ENCODE measurements at regions not wholly inside any gene's neighbourhood (a gene's known extent, or its start where the extent isn't known, plus 50 kb on each side); places are given as distances from the start of the nearest gene placed in this dataset.

GRCh38 chr1:22223176-22223575, 80.3 kb upstream of the WNT4 start:
- WGBS (ENCODE audit: extremely low coverage, insufficient coverage, low lambda C conversion rate): no CpG with 5 or more reads among the region's 6 CpGs
- Histone ChIP-seq H2BK5ac (ENCODE audit: low read length) (no peak overlapping the region), H3K27ac (ENCODE audit: low read depth, low read length) (no peak overlapping the region), H3K4ac (ENCODE audit: low read depth, low read length) (no peak overlapping the region), H3K9ac (ENCODE audit: low read length) (no peak overlapping the region), H4K8ac (ENCODE audit: low read depth, low read length) (no peak overlapping the region), H2BK15ac (replicated peaks; ENCODE audit: low read depth) (no peak overlapping the region), H3K4me3 (ENCODE audit: low read length) (no peak overlapping the region), H3K27me3 (ENCODE audit: insufficient read depth, low read length, poor library complexity) (no peaks in the 10 kb centered on the region), H3K4me2 (ENCODE audit: low read length) (no peak overlapping the region), H3K79me2 (ENCODE audit: control insufficient read depth, insufficient read depth, low read length) (no peaks in the 10 kb centered on the region), H3K23ac (ENCODE audit: low read length) (no peak overlapping the region), H3K36me3 (ENCODE audit: control insufficient read depth, insufficient read depth, low read length) (no peaks in the 10 kb centered on the region), H3K4me1 (ENCODE audit: control insufficient read depth, low read depth, low read length) (no peaks in the 10 kb centered on the region), H2BK120ac (ENCODE audit: low read depth, low read length) (no peak overlapping the region), H3K79me1 (ENCODE audit: low read length) (no peaks in the 10 kb centered on the region), H3K18ac (ENCODE audit: low read length) (no peak overlapping the region), H4K5ac (ENCODE audit: low read length) (no peak overlapping the region), H3K56ac (ENCODE audit: low read length) (no peak overlapping the region), H2AK5ac (ENCODE audit: low read length) (no peak overlapping the region)
- DNase-seq: no peak

- H3K36me3 ChIP-seq (ENCODE audit: control insufficient read depth, insufficient read depth, low read length): no peaks in the 10 kb centered on the region
- H3K23ac ChIP-seq (ENCODE audit: low read length): no peak overlapping the region
- no peaks in the 10 kb centered on the region for H3K79me2 ChIP-seq (ENCODE audit: control insufficient read depth, insufficient read depth, low read length)
- H3K79me1 ChIP-seq (ENCODE audit: low read length): no peaks in the 10 kb centered on the region
- no peak overlapping the region for H3K56ac ChIP-seq (ENCODE audit: low read length)
- H3K27me3 ChIP-seq (ENCODE audit: insufficient read depth, low read length, poor library complexity): no peaks in the 10 kb centered on the region
- H4K8ac ChIP-seq (ENCODE audit: low read depth, low read length): no peak overlapping the region
- H3K4me2 ChIP-seq (ENCODE audit: low read length): no peak overlapping the region
- H2BK5ac ChIP-seq (ENCODE audit: low read length): no peak overlapping the region
- H2BK120ac ChIP-seq (ENCODE audit: low read depth, low read length): no peak overlapping the region
- no peak overlapping the region for H2BK15ac ChIP-seq (replicated peaks; ENCODE audit: low read depth)
- no peak overlapping the region for H3K27ac ChIP-seq (ENCODE audit: low read depth, low read length)
- H3K9ac ChIP-seq (ENCODE audit: low read length): no peak overlapping the region
- WGBS (ENCODE audit: extremely low coverage, insufficient coverage, low lambda C conversion rate): no CpG with 5 or more reads among the region's 5 CpGs
- no peak overlapping the region for H4K5ac ChIP-seq (ENCODE audit: low read length)
- no peaks in the 10 kb centered on the region for H3K4me1 ChIP-seq (ENCODE audit: control insufficient read depth, low read depth, low read length)
- H3K18ac ChIP-seq (ENCODE audit: low read length): no peak overlapping the region
- H2AK5ac ChIP-seq (ENCODE audit: low read length): no peak overlapping the region
- H3K4me3 ChIP-seq (ENCODE audit: low read length): no peak overlapping the region
- no peak for DNase-seq
- no peak overlapping the region for H3K4ac ChIP-seq (ENCODE audit: low read depth, low read length)
These were observed 81.2 kb upstream of the WNT4 start for GRCh38 chr1:22224091-22224490.

GRCh38 chr1:22224631-22225030, 81.7 kb upstream of the WNT4 start:
- no CpG with 5 or more reads among the region's 1 CpG for WGBS (ENCODE audit: extremely low coverage, insufficient coverage, low lambda C conversion rate)
- Histone ChIP-seq H3K23ac (ENCODE audit: low read length) (no peak overlapping the region), H3K36me3 (ENCODE audit: control insufficient read depth, insufficient read depth, low read length) (no peaks in the 10 kb centered on the region), H4K8ac (ENCODE audit: low read depth, low read length) (no peak overlapping the region), H3K4me3 (ENCODE audit: low read length) (no peak overlapping the region), H3K9ac (ENCODE audit: low read length) (no peak overlapping the region), H3K18ac (ENCODE audit: low read length) (no peak overlapping the region), H3K79me2 (ENCODE audit: control insufficient read depth, insufficient read depth, low read length) (no peaks in the 10 kb centered on the region), H3K27ac (ENCODE audit: low read depth, low read length) (no peak overlapping the region), H2BK5ac (ENCODE audit: low read length) (no peak overlapping the region), H3K4me1 (ENCODE audit: control insufficient read depth, low read depth, low read length) (no peaks in the 10 kb centered on the region), H3K4ac (ENCODE audit: low read depth, low read length) (no peak overlapping the region), H4K5ac (ENCODE audit: low read length) (no peak overlapping the region), H3K79me1 (ENCODE audit: low read length) (no peaks in the 10 kb centered on the region), H2BK15ac (replicated peaks; ENCODE audit: low read depth) (no peak overlapping the region), H3K4me2 (ENCODE audit: low read length) (no peak overlapping the region), H2AK5ac (ENCODE audit: low read length) (no peak overlapping the region), H3K27me3 (ENCODE audit: insufficient read depth, low read length, poor library complexity) (no peaks in the 10 kb centered on the region), H2BK120ac (ENCODE audit: low read depth, low read length) (no peak overlapping the region), H3K56ac (ENCODE audit: low read length) (no peak overlapping the region)
- no peak for DNase-seq

- no CpG with 5 or more reads among the region's 11 CpGs for WGBS (ENCODE audit: extremely low coverage, insufficient coverage, low lambda C conversion rate)
- Histone ChIP-seq H2BK120ac (ENCODE audit: low read depth, low read length) (no peak overlapping the region), H3K4ac (ENCODE audit: low read depth, low read length) (no peak overlapping the region), H3K18ac (ENCODE audit: low read length) (no peak overlapping the region), H3K9ac (ENCODE audit: low read length) (no peak overlapping the region), H2AK5ac (ENCODE audit: low read length) (no peak overlapping the region), H3K4me2 (ENCODE audit: low read length) (no peak overlapping the region), H3K79me1 (ENCODE audit: low read length) (no peaks in the 10 kb centered on the region), H4K8ac (ENCODE audit: low read depth, low read length) (no peak overlapping the region), H3K4me3 (ENCODE audit: low read length) (no peak overlapping the region), H3K27me3 (ENCODE audit: insufficient read depth, low read length, poor library complexity) (no peaks in the 10 kb centered on the region), H2BK5ac (ENCODE audit: low read length) (no peak overlapping the region), H3K36me3 (ENCODE audit: control insufficient read depth, insufficient read depth, low read length) (no peaks in the 10 kb centered on the region), H3K79me2 (ENCODE audit: control insufficient read depth, insufficient read depth, low read length) (no peaks in the 10 kb centered on the region), H3K23ac (ENCODE audit: low read length) (no peak overlapping the region), H4K5ac (ENCODE audit: low read length) (no peak overlapping the region), H3K27ac (ENCODE audit: low read depth, low read length) (no peak overlapping the region), H2BK15ac (replicated peaks; ENCODE audit: low read depth) (no peak overlapping the region), H3K4me1 (ENCODE audit: control insufficient read depth, low read depth, low read length) (no peaks in the 10 kb centered on the region), H3K56ac (ENCODE audit: low read length) (no peak overlapping the region)
- DNase-seq: peak; percentile 62
These were observed 83.1 kb upstream of the WNT4 start for GRCh38 chr1:22225858-22226589.

- H3K79me2 ChIP-seq (ENCODE audit: control insufficient read depth, insufficient read depth, low read length): no peaks in the 10 kb centered on the region
- DNase-seq: no peak
- no CpG with 5 or more reads among the region's 8 CpGs for WGBS (ENCODE audit: extremely low coverage, insufficient coverage, low lambda C conversion rate)
- no peak overlapping the region for H3K4me2 ChIP-seq (ENCODE audit: low read length)
- H2BK120ac ChIP-seq (ENCODE audit: low read depth, low read length): no peak overlapping the region
- no peak overlapping the region for H2AK5ac ChIP-seq (ENCODE audit: low read length)
- H3K36me3 ChIP-seq (ENCODE audit: control insufficient read depth, insufficient read depth, low read length): no peaks in the 10 kb centered on the region
- H3K27ac ChIP-seq (ENCODE audit: low read depth, low read length): no peak overlapping the region
- no peaks in the 10 kb centered on the region for H3K4me1 ChIP-seq (ENCODE audit: control insufficient read depth, low read depth, low read length)
- no peaks in the 10 kb centered on the region for H3K27me3 ChIP-seq (ENCODE audit: insufficient read depth, low read length, poor library complexity)
- H3K18ac ChIP-seq (ENCODE audit: low read length): no peak overlapping the region
- no peak overlapping the region for H2BK5ac ChIP-seq (ENCODE audit: low read length)
- H3K79me1 ChIP-seq (ENCODE audit: low read length): no peaks in the 10 kb centered on the region
- H2BK15ac ChIP-seq (replicated peaks; ENCODE audit: low read depth): no peak overlapping the region
- H3K4ac ChIP-seq (ENCODE audit: low read depth, low read length): no peak overlapping the region
- H4K8ac ChIP-seq (ENCODE audit: low read depth, low read length): no peak overlapping the region
- H3K23ac ChIP-seq (ENCODE audit: low read length): no peak overlapping the region
- no peak overlapping the region for H3K4me3 ChIP-seq (ENCODE audit: low read length)
- no peak overlapping the region for H3K9ac ChIP-seq (ENCODE audit: low read length)
- H4K5ac ChIP-seq (ENCODE audit: low read length): no peak overlapping the region
- H3K56ac ChIP-seq (ENCODE audit: low read length): no peak overlapping the region
These were observed 85.2 kb upstream of the WNT4 start for GRCh38 chr1:22228074-22228473.

- no peak overlapping the region for H4K5ac ChIP-seq (ENCODE audit: low read length)
- no peak overlapping the region for H2BK120ac ChIP-seq (ENCODE audit: low read depth, low read length)
- H4K8ac ChIP-seq (ENCODE audit: low read depth, low read length): no peak overlapping the region
- no peak overlapping the region for H2BK5ac ChIP-seq (ENCODE audit: low read length)
- H3K23ac ChIP-seq (ENCODE audit: low read length): no peak overlapping the region
- no peak overlapping the region for H3K4ac ChIP-seq (ENCODE audit: low read depth, low read length)
- H3K27me3 ChIP-seq (ENCODE audit: insufficient read depth, low read length, poor library complexity): no peaks in the 10 kb centered on the region
- no peaks in the 10 kb centered on the region for H3K79me1 ChIP-seq (ENCODE audit: low read length)
- H3K9ac ChIP-seq (ENCODE audit: low read length): no peak overlapping the region
- no peaks in the 10 kb centered on the region for H3K4me1 ChIP-seq (ENCODE audit: control insufficient read depth, low read depth, low read length)
- no peak overlapping the region for H3K4me2 ChIP-seq (ENCODE audit: low read length)
- DNase-seq: peak; percentile 50
- WGBS (ENCODE audit: extremely low coverage, insufficient coverage, low lambda C conversion rate): no CpG with 5 or more reads among the region's 7 CpGs
- no peak overlapping the region for H3K56ac ChIP-seq (ENCODE audit: low read length)
- H2BK15ac ChIP-seq (replicated peaks; ENCODE audit: low read depth): no peak overlapping the region
- H2AK5ac ChIP-seq (ENCODE audit: low read length): no peak overlapping the region
- H3K27ac ChIP-seq (ENCODE audit: low read depth, low read length): no peak overlapping the region
- no peak overlapping the region for H3K18ac ChIP-seq (ENCODE audit: low read length)
- H3K79me2 ChIP-seq (ENCODE audit: control insufficient read depth, insufficient read depth, low read length): no peaks in the 10 kb centered on the region
- H3K36me3 ChIP-seq (ENCODE audit: control insufficient read depth, insufficient read depth, low read length): no peaks in the 10 kb centered on the region
- H3K4me3 ChIP-seq (ENCODE audit: low read length): no peak overlapping the region
These were observed 85.6 kb upstream of the WNT4 start for GRCh38 chr1:22228505-22228911.

Data from mesendoderm (in vitro differentiated cells).